HFFc6 (cell line): ENCODE measurements at regions not wholly inside any gene's neighbourhood (a gene's known extent, or its start where the extent isn't known, plus 50 kb on each side); places are given as distances from the start of the nearest gene placed in this dataset.

Experiments
- DNase-seq: peaks from one replicate; pipeline ENCODE4 v3.0.0-alpha.2; 2018
- H3K27ac Mint-ChIP-seq: 2 replicates; pipeline ENCODE4 v1.8.0; 2020; ENCODE audit warnings: mild to moderate bottlenecking, mixed read lengths
- H3K27me3 Mint-ChIP-seq: 2 replicates; pipeline ENCODE4 v1.8.0; 2021; ENCODE audit warnings: mild to moderate bottlenecking, moderate library complexity, mixed read lengths; ENCODE audit not compliant: insufficient read depth
- H3K36me3 Mint-ChIP-seq: 2 replicates; pipeline ENCODE4 v1.8.0; 2021; ENCODE audit warnings: low read depth, mixed read lengths
- H3K4me1 Mint-ChIP-seq: 2 replicates; pipeline ENCODE4 v1.8.0; 2020; ENCODE audit warnings: low read depth, mixed read lengths
- H3K4me3 Mint-ChIP-seq: 2 replicates; pipeline ENCODE4 v1.8.0; 2020; ENCODE audit warnings: mild to moderate bottlenecking, moderate library complexity, mixed read lengths
- H3K9me3 Mint-ChIP-seq: 2 replicates; pipeline ENCODE4 v1.8.0; 2020; ENCODE audit warnings: mild to moderate bottlenecking, mixed read lengths
- CTCF ChIP-seq: fragments of 200-600 bp; sonication (generic); IDR thresholded peaks from 2 replicates; pipeline ENCODE4 v1.5.0; 2021; ENCODE audit warnings: antibody characterized with exemption, mild to moderate bottlenecking

- DNase-seq: no peak
Measured at GRCh38 chr14:23785208-23785607, 149.0 kb downstream of the DHRS2 start.

GRCh38 chr14:23787436-23787835, 151.3 kb downstream of the DHRS2 start:
- DNase-seq: no peak
- H3K4me3 Mint-ChIP-seq: no peak overlapping the region
- no peak overlapping the region for H3K27ac Mint-ChIP-seq
- H3K36me3 Mint-ChIP-seq: no peaks in the 10 kb centered on the region
- H3K9me3 Mint-ChIP-seq: no peaks in the 10 kb centered on the region
- H3K27me3 Mint-ChIP-seq: peaks cover 9% of the 10 kb centered on the region
- TF ChIP-seq CTCF: no peak
- H3K4me1 Mint-ChIP-seq: no peaks in the 10 kb centered on the region

More at GRCh38 chr14:23785208-23785607, 149.0 kb downstream of the DHRS2 start:
- Mint-ChIP-seq H3K9me3 (no peaks in the 10 kb centered on the region), H3K27ac (no peak overlapping the region), H3K27me3 (peaks cover 8% of the 10 kb centered on the region), H3K4me1 (no peaks in the 10 kb centered on the region), H3K4me3 (no peak overlapping the region), H3K36me3 (no peaks in the 10 kb centered on the region)
- TF ChIP-seq CTCF: no peak

- Mint-ChIP-seq H3K27ac (no peak overlapping the region), H3K27me3 (peaks cover 4% of the 10 kb centered on the region), H3K4me1 (no peaks in the 10 kb centered on the region), H3K4me3 (no peak overlapping the region), H3K9me3 (no peaks in the 10 kb centered on the region), H3K36me3 (no peaks in the 10 kb centered on the region)
- no peak for DNase-seq
- TF ChIP-seq CTCF: no peak
Measured at GRCh38 chr14:23789696-23790095, 153.5 kb downstream of the DHRS2 start.

GRCh38 chr14:23793532-23793931, 157.4 kb downstream of the DHRS2 start:
- H3K27me3 Mint-ChIP-seq: peaks cover 10% of the 10 kb centered on the region
- H3K36me3 Mint-ChIP-seq: no peaks in the 10 kb centered on the region
- H3K4me1 Mint-ChIP-seq: no peaks in the 10 kb centered on the region
- no peak overlapping the region for H3K4me3 Mint-ChIP-seq
- no peak for DNase-seq
- H3K9me3 Mint-ChIP-seq: no peaks in the 10 kb centered on the region
- no peak for TF ChIP-seq CTCF
- H3K27ac Mint-ChIP-seq: no peak overlapping the region

GRCh38 chr14:23800811-23801210, 152.8 kb upstream of the DHRS4 start:
- Mint-ChIP-seq H3K4me3 (no peak overlapping the region), H3K36me3 (no peaks in the 10 kb centered on the region), H3K4me1 (no peaks in the 10 kb centered on the region), H3K9me3 (no peaks in the 10 kb centered on the region), H3K27ac (no peak overlapping the region), H3K27me3 (peaks cover 16% of the 10 kb centered on the region; the same call in 1 of the 2 replicates)
- no peak for DNase-seq
- TF ChIP-seq CTCF: no peak

- H3K4me1 Mint-ChIP-seq: no peaks in the 10 kb centered on the region
- no peak for TF ChIP-seq CTCF
- H3K27ac Mint-ChIP-seq: no peak overlapping the region
- H3K9me3 Mint-ChIP-seq: no peaks in the 10 kb centered on the region
- no peak overlapping the region for H3K4me3 Mint-ChIP-seq
- H3K36me3 Mint-ChIP-seq: no peaks in the 10 kb centered on the region
- no peak for DNase-seq
- H3K27me3 Mint-ChIP-seq: peaks cover 16% of the 10 kb centered on the region; the same call in 1 of the 2 replicates
Measured at GRCh38 chr14:23801766-23802165, 151.8 kb upstream of the DHRS4 start.
